Central memory CD8-positive, alpha-beta T cell (primary cell): ENCODE measurements at regions not wholly inside any gene's neighbourhood (a gene's known extent, or its start where the extent isn't known, plus 50 kb on each side); places are given as distances from the start of the nearest gene placed in this dataset.

Experiments
- ATAC-seq: fragments of 150-1000 bp; cut with Tn5 transposase; replicated peaks from 2 replicates; pipeline ENCODE4 v1.10.0; 2022; ENCODE audit warnings: mild to moderate bottlenecking, moderate FRiP score, moderate number of reproducible peaks; ENCODE audit not compliant: poor library complexity, severe bottlenecking; ENCODE audit errors: extremely low read depth
- DNase-seq, 2 donors: peaks; one replicate each; pipeline ENCODE4 v3.0.0; 2021; ENCODE audit warnings: low spot score in 2 of 2
- H3K27ac Mint-ChIP-seq: one replicate; pipeline ENCODE4 v1.8.0; 2022; ENCODE audit warnings: low read depth, mild to moderate bottlenecking, moderate library complexity, mixed read lengths
- H3K27me3 Mint-ChIP-seq: one replicate; pipeline ENCODE4 v1.8.0; 2022; ENCODE audit warnings: mixed read lengths
- H3K36me3 Mint-ChIP-seq: one replicate; pipeline ENCODE4 v1.8.0; 2022; ENCODE audit warnings: mild to moderate bottlenecking, moderate library complexity, mixed read lengths; ENCODE audit not compliant: insufficient read depth
- H3K4me1 Mint-ChIP-seq: one replicate; pipeline ENCODE4 v1.8.0; 2022; ENCODE audit warnings: mixed read lengths
- H3K4me3 Mint-ChIP-seq: one replicate; pipeline ENCODE4 v1.8.0; 2022; ENCODE audit warnings: mild to moderate bottlenecking, moderate library complexity, mixed read lengths
- H3K9me3 Mint-ChIP-seq: one replicate; pipeline ENCODE4 v1.8.0; 2022; ENCODE audit warnings: mixed read lengths

- H3K27me3 Mint-ChIP-seq, result peaks cover 17% of the 10 kb centered on the region
- ATAC-seq (no peak), DNase-seq (no peak)
- H3K36me3 Mint-ChIP-seq, result no peaks in the 10 kb centered on the region
- no peaks in the 10 kb centered on the region for H3K9me3 Mint-ChIP-seq
- H3K4me1 Mint-ChIP-seq, result peaks cover 5% of the 10 kb centered on the region
- H3K27ac Mint-ChIP-seq, result no peak overlapping the region
- no peak overlapping the region for H3K4me3 Mint-ChIP-seq
These were observed 124.2 kb upstream of the ADPGK start for GRCh38 chr15:72907733-72908132.

DNA sequence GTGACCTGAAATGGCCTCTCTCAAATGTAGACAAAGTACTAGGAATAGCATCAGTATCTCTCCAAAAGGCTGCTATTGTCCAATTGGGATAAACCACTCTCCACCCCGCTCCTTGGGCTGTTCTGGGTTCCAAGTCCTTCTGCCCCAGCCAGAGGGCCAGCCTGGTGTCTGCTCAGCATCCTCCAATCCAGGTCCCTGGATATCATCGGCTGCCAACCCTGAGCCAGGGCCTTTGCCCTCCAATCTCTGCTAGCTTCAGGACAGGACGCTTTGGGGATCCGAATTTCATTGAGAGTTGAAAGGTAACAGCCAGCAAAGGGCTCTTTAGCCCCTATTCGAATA, 119.3 kb upstream of the ADPGK start:
- ATAC-seq, result no peak
- H3K36me3 Mint-ChIP-seq, result no peaks in the 10 kb centered on the region
- no peaks in the 10 kb centered on the region for H3K9me3 Mint-ChIP-seq
- H3K27ac Mint-ChIP-seq, result no peak overlapping the region
- no peak for DNase-seq
- no peak overlapping the region for H3K4me3 Mint-ChIP-seq
- peaks cover 49% of the 10 kb centered on the region for H3K27me3 Mint-ChIP-seq
- H3K4me1 Mint-ChIP-seq, result peaks cover 4% of the 10 kb centered on the region

- H3K36me3 Mint-ChIP-seq, result no peaks in the 10 kb centered on the region
- H3K27me3 Mint-ChIP-seq, result peaks cover 54% of the 10 kb centered on the region
- H3K27ac Mint-ChIP-seq, result no peak overlapping the region
- H3K9me3 Mint-ChIP-seq, result no peaks in the 10 kb centered on the region
- no peak for ATAC-seq
- no peaks in the 10 kb centered on the region for H3K4me1 Mint-ChIP-seq
- no peak for DNase-seq
- H3K4me3 Mint-ChIP-seq, result no peak overlapping the region
These were observed 118.8 kb upstream of the ADPGK start for GRCh38 chr15:72902245-72902918.

DNA sequence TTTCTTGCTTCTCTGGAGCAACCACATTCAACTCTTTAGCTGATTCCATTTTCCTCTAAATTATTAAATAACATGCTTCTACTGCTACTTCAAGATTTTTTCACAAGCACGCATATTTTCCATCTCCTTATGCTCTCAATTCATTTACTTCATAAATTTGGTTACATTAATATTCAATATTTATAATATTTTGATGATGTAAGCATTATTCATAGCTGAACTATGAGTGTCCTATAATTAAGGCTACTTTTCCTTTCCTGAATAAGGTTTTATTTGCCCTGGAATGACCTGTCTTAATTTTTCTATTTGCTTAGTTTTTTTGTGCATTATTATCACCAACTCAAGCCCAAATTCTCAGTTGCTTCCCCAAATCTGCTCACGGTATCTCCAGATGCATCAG, 109.4 kb upstream of the ADPGK start:
- H3K4me1 Mint-ChIP-seq, result no peaks in the 10 kb centered on the region
- no peak for DNase-seq
- no peak for ATAC-seq
- H3K27me3 Mint-ChIP-seq, result peaks cover 80% of the 10 kb centered on the region
- H3K9me3 Mint-ChIP-seq, result no peaks in the 10 kb centered on the region
- no peak overlapping the region for H3K27ac Mint-ChIP-seq
- no peak overlapping the region for H3K4me3 Mint-ChIP-seq
- H3K36me3 Mint-ChIP-seq, result no peaks in the 10 kb centered on the region

GRCh38 chr15:72890043-72890442, 106.5 kb upstream of the ADPGK start:
- Mint-ChIP-seq H3K4me1 (no peaks in the 10 kb centered on the region), H3K4me3 (no peak overlapping the region), H3K36me3 (no peaks in the 10 kb centered on the region), H3K9me3 (no peaks in the 10 kb centered on the region), H3K27me3 (peaks cover 78% of the 10 kb centered on the region), H3K27ac (no peak overlapping the region)
- ATAC-seq (no peak), DNase-seq (no peak)

DNA sequence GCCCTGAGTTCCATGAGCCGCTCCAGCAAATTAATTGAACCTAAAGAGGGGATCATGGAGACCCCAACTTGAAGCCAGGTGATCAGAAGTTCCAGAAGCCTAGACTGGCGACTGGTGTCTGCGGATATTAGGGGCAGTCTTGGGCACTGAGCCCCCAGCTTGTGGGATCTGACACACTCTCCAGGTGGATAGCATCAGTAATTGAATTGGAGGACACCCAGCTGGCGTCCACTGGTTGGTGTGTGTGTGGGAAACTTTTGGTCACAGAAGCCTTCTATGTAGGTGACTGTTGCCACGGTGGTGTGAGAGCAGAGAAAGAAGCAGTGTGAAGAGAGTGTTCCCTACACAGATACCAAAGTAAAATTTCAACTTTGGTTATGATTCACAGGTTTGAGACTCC, 106.0 kb upstream of the ADPGK start:
- H3K27ac Mint-ChIP-seq, result no peak overlapping the region
- DNase-seq (no peak), ATAC-seq (no peak)
- H3K4me3 Mint-ChIP-seq, result no peak overlapping the region
- no peaks in the 10 kb centered on the region for H3K4me1 Mint-ChIP-seq
- H3K27me3 Mint-ChIP-seq, result peaks cover 82% of the 10 kb centered on the region
- no peaks in the 10 kb centered on the region for H3K36me3 Mint-ChIP-seq
- no peaks in the 10 kb centered on the region for H3K9me3 Mint-ChIP-seq

DNA sequence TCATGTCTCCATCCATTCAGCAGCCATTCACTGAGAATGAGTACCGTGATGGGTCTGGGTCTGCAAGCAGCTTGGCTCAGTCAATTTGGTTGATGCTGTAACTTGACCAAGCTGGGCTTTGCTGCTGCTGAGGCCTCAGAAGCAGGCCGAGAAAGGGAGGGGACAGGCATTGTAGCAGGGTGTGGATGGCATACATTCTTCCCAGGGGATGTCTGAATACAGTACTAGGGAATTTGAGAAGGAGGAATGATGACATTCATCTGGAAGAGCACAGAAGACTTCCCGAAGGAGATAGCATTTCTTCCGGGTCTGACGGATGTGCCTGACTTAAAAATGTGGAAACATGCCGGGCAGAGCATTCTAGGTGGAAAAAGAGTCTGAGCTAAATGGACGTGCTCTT, 105.3 kb upstream of the ADPGK start:
- Mint-ChIP-seq H3K27me3 (peaks cover 84% of the 10 kb centered on the region), H3K36me3 (no peaks in the 10 kb centered on the region), H3K27ac (no peak overlapping the region), H3K9me3 (no peaks in the 10 kb centered on the region), H3K4me3 (no peak overlapping the region), H3K4me1 (no peaks in the 10 kb centered on the region)
- DNase-seq (no peak), ATAC-seq (no peak)

- H3K4me1 Mint-ChIP-seq, result no peaks in the 10 kb centered on the region
- no peak overlapping the region for H3K4me3 Mint-ChIP-seq
- ATAC-seq, result no peak
- no peak overlapping the region for H3K27ac Mint-ChIP-seq
- H3K9me3 Mint-ChIP-seq, result no peaks in the 10 kb centered on the region
- peaks cover 84% of the 10 kb centered on the region for H3K27me3 Mint-ChIP-seq
- no peaks in the 10 kb centered on the region for H3K36me3 Mint-ChIP-seq
- DNase-seq, result no peak
These were observed 104.7 kb upstream of the ADPGK start for GRCh38 chr15:72888211-72888610.

DNA sequence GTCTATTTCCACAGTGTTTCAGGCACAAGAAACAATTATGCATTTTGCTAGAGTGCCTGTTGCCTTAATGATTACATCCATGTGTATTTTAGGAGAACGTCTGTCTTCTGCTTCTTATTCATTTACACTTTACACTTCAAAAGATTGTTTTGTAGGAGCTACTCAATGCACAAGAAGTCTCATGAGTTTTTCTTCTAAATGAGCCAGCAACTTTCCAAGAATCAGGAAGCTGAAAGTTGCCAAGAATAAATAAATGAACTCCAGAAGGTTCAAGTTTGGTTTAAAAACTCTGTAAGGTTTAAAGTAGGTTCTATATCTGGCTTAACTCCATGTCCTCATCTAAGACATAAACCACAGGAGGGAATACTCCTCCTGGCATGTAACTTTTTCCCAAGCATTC, 103.8 kb upstream of the ADPGK start:
- ATAC-seq (no peak), DNase-seq (no peak)
- Mint-ChIP-seq H3K27ac (no peak overlapping the region), H3K36me3 (no peaks in the 10 kb centered on the region), H3K9me3 (peaks cover 7% of the 10 kb centered on the region), H3K4me3 (no peak overlapping the region), H3K27me3 (peaks cover 88% of the 10 kb centered on the region), H3K4me1 (no peaks in the 10 kb centered on the region)

DNA sequence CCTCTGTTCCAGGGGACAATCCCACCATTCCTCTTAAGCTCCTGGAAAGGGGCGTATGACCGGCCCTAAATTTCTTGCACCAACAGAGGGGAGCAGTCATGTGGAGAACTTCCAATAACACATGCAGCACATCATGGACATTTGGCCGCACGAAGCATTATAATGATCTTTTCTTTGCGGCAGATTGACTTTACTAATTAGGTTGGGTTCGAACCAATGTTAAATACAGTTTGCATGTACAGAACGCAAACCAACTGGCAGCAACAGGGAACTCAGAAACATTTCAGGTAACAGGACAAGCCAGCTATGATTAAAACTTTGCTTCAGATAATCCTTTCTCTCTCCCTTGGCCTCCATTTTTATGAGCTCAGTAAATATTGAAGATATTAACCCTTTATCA, 100.8 kb upstream of the ADPGK start:
- Mint-ChIP-seq H3K36me3 (no peaks in the 10 kb centered on the region), H3K4me3 (no peak overlapping the region), H3K9me3 (peaks cover 9% of the 10 kb centered on the region), H3K27ac (no peak overlapping the region), H3K27me3 (peaks cover 96% of the 10 kb centered on the region), H3K4me1 (no peaks in the 10 kb centered on the region)
- DNase-seq (no peak), ATAC-seq (no peak)

DNA sequence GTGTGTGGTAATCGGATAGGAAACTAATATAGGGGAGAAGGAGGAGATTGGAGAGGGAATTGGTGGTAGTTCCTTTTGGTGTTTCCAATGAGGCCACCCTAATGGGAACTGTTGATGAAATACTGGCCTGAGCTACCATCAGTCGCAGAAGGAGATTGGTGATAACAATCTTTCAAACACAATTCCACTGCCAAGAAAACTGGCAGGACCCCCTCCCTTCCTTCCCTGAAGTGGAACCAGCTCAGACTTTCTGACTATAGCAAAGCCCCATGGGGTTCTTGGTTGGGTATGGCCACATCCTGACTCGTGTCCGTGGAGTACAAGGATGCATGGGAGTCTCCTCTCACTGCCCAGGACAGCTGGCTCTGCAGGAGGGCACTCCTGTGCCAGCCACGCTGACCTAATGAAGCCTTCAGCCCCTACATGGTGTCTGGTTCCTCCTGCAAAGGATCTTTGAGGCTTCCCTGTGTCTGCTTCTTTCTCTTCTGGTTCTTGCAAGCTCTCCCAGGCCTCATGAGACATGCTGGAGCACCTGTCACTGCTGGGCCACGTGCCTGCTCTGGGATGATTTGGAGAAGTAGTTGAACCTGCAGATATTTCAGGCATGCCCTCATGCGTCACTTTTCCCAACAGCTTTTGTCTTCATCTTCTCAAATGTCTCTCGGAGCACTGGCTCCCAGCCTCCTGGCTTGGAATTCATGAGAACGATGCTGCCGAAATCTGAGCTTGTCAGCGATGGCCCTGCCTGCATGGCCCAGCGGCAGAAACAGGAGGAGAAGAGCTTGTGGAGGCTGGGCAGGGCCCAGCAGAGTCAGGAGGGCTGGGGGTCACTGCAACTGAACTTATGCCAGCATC, 90.0 kb upstream of the ADPGK start:
- no peak for ATAC-seq
- H3K36me3 Mint-ChIP-seq, result peaks cover 1% of the 10 kb centered on the region
- H3K27me3 Mint-ChIP-seq, result peaks cover 9% of the 10 kb centered on the region
- no peaks in the 10 kb centered on the region for H3K9me3 Mint-ChIP-seq
- H3K27ac Mint-ChIP-seq, result no peak overlapping the region
- H3K4me1 Mint-ChIP-seq, result no peaks in the 10 kb centered on the region
- no peak overlapping the region for H3K4me3 Mint-ChIP-seq
- no peak for DNase-seq

DNA sequence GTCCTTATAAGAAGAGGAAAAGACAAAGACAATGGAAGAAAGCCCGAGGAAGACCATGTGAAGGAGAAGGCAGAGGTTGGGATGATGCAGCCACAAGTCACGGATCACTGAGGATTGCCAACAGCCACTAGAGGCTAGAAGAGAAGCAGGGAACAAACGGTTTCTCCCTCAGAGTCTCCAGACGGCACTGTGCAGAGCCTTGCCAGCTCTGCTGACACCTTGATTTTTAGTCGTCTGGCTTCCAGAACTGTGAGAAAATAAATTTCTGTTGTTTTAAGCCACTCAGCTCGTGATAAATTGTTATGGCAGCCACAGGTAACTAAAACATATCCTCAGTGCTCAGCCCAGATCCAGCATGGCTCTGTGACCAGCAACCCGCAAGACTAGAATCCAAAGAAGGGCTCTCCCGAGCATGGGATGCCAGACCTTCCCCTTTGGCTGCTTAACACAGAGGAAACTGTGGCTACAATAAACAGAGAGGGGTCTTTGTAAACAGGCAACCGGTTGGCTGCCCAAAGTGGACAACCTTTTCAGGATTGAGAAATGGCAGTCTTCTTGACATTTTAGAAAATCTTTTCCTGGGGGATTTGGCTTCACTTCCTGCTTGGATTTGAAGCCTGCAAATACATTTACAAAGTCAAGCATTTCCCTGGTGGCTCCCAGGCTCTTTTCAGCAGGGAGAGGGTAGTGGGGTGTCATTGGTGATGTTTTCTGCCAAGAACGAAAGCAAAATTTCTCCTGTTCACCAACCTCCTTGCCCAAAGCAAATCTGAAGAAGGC, 88.7 kb upstream of the ADPGK start:
- DNase-seq (no peak), ATAC-seq (no peak)
- Mint-ChIP-seq H3K36me3 (peaks cover 1% of the 10 kb centered on the region), H3K27me3 (no peaks in the 10 kb centered on the region), H3K27ac (no peak overlapping the region), H3K4me3 (no peak overlapping the region), H3K4me1 (no peaks in the 10 kb centered on the region), H3K9me3 (no peaks in the 10 kb centered on the region)
